ENCODE measurements at regions not wholly inside any gene's neighbourhood (a gene's known extent, or its start where the extent isn't known, plus 50 kb on each side); places are given as distances from the start of the nearest gene placed in this dataset.
"Not testable (repeated sequence)": the region's sequence is repeated elsewhere in the genome, so short reads cannot be mapped to it uniquely, and the experiment has no call there.

DNA sequence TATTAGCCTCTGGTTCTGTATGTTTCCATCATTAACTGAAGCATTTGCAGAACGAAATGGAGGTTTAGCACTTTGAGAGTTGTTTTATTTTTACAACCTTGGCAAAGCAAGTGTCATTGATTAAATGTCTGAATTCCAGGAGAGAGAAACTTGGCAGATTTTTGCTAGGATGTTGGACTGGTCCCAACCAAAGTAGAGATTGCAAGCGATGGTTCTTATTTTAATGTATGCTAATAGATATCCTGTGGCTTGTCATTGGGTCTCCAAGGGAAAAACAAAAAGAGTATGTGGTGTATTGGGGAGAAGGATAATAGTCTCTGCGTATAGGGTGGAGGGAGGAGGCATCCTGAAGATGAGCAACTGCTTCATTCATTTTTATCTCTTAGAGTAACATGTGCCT is 457.2 kb upstream of the RUNX1 start:
- H3K36me3 Mint-ChIP-seq (ENCODE audit: low read depth), result no peaks in the 10 kb centered on the region
- POLR2A ChIA-PET, result no interaction called here
- TF ChIP-seq, protein P1, sequence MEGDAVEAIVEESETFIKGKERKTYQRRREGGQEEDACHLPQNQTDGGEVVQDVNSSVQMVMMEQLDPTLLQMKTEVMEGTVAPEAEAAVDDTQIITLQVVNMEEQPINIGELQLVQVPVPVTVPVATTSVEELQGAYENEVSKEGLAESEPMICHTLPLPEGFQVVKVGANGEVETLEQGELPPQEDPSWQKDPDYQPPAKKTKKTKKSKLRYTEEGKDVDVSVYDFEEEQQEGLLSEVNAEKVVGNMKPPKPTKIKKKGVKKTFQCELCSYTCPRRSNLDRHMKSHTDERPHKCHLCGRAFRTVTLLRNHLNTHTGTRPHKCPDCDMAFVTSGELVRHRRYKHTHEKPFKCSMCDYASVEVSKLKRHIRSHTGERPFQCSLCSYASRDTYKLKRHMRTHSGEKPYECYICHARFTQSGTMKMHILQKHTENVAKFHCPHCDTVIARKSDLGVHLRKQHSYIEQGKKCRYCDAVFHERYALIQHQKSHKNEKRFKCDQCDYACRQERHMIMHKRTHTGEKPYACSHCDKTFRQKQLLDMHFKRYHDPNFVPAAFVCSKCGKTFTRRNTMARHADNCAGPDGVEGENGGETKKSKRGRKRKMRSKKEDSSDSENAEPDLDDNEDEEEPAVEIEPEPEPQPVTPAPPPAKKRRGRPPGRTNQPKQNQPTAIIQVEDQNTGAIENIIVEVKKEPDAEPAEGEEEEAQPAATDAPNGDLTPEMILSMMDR (IDR thresholded peaks at IDR 0.05), result no peak
- no peak overlapping the region for H3K27ac Mint-ChIP-seq
- no peak for ATAC-seq (ENCODE audit: low read depth)
- no peaks in the 10 kb centered on the region for H3K9me3 Mint-ChIP-seq
- CTCF ChIA-PET, result no interaction called here
- no peak for DNase-seq
- H3K4me1 Mint-ChIP-seq, result peaks cover 14% of the 10 kb centered on the region
- H3K27me3 Mint-ChIP-seq, result peaks cover 23% of the 10 kb centered on the region
- intact Hi-C loops (cut with micrococcal nuclease), result loop anchor here (2.0 kb wide), 1 partner anchor 18 kb away; no protein-coding TSS in a partner anchor
- H3K4me3 Mint-ChIP-seq, result no peak overlapping the region

DNA sequence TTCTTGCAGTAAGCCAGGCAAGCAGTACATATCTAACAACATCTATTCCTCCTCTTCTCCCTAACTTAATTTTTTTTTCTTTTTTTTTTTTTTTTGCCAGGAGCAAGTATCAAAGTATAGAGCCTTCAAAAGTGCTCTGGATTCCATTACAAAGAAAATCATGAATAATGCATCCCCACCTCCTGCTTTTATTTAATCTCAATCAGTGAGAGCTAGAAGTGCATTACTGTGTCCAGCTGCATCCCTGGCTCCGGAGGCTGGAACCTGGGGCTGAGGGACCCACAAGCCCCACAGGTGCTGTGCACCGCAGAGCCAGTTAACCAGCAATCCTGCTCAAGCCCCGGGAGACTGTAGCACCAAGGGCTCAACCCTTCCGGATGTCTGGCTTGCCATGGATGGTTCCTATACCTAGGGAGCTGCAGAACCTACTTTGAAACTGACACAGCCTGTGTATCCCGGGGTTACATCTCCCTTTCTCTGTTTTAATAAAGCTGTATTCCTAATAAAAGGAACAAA is 455.9 kb upstream of the RUNX1 start:
- TF ChIP-seq, protein P1 (IDR thresholded peaks at IDR 0.05), result no peak
- Mint-ChIP-seq H3K27ac (no peak overlapping the region), H3K36me3 (ENCODE audit: low read depth) (no peaks in the 10 kb centered on the region), H3K27me3 (peaks cover 26% of the 10 kb centered on the region), H3K4me3 (no peak overlapping the region), H3K9me3 (no peaks in the 10 kb centered on the region), H3K4me1 (peaks cover 14% of the 10 kb centered on the region)
- intact Hi-C loops (cut with micrococcal nuclease), result no loop called here
- ChIA-PET CTCF (no interaction called here), POLR2A (interaction anchor here (0.6 kb wide), 1 partner anchor 458 kb away, joined by 6 read pairs; no protein-coding TSS in a partner anchor)
- ATAC-seq (ENCODE audit: low read depth), result no peak
- DNase-seq, result no peak

DNA sequence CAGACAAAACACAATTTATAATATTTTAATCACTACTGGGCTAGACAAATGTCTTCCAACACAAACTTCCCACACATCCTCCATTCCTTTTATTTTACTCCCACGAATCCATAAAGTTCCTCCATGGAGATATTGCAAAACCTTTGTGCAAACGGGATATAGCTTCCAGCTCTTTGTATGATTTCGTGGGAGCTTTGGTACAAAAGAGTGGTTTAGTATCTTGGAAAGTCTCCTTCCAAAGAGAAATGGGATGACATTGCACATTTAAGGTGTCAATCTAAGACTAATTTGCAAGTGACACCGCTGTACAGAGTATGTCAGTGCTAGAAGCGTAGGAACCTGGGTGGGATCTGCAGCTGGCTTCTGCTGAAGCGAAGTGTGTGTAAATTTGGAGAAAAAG is 455.2 kb upstream of the RUNX1 start:
- Mint-ChIP-seq H3K27me3 (peaks cover 26% of the 10 kb centered on the region), H3K27ac (no peak overlapping the region), H3K36me3 (ENCODE audit: low read depth) (no peaks in the 10 kb centered on the region), H3K9me3 (no peaks in the 10 kb centered on the region), H3K4me1 (peaks cover 14% of the 10 kb centered on the region), H3K4me3 (no peak overlapping the region)
- ATAC-seq (ENCODE audit: low read depth), result no peak
- intact Hi-C loops (cut with micrococcal nuclease), result no loop called here
- POLR2A ChIA-PET, result interaction anchor here (0.6 kb wide), 1 partner anchor 457 kb away, joined by 6 read pairs; no protein-coding TSS in a partner anchor
- TF ChIP-seq, protein P1 (IDR thresholded peaks at IDR 0.05), result no peak
- no peak for DNase-seq
- CTCF ChIA-PET, result no interaction called here

DNA sequence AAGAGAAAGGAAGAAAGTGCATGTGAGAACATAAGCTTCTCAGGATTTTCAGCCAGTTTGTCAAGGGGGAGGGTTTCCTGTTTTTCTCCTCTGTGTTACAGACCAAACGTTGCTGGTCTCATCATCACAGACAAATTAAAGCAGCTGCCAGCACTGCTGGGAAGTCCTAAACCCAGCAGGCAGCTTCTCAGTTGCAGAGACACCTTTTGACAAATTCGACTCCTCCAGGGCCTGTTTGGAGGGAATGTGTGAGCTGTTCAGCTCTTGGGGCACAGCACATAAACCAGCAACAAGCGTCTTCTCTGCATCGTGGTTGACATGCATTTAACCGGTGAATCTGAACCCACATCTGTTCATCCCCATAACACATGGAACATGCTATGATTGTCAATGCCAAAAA is 454.6 kb upstream of the RUNX1 start:
- TF ChIP-seq, protein P1 (IDR thresholded peaks at IDR 0.05), result no peak
- H3K4me3 Mint-ChIP-seq, result no peak overlapping the region
- intact Hi-C loops (cut with micrococcal nuclease), result no loop called here
- DNase-seq (no peak), ATAC-seq (ENCODE audit: low read depth) (no peak)
- peaks cover 11% of the 10 kb centered on the region for H3K4me1 Mint-ChIP-seq
- H3K27me3 Mint-ChIP-seq, result peaks cover 26% of the 10 kb centered on the region
- H3K9me3 Mint-ChIP-seq, result no peaks in the 10 kb centered on the region
- H3K36me3 Mint-ChIP-seq (ENCODE audit: low read depth), result no peaks in the 10 kb centered on the region
- ChIA-PET CTCF (no interaction called here), POLR2A (no interaction called here)
- no peak overlapping the region for H3K27ac Mint-ChIP-seq

DNA sequence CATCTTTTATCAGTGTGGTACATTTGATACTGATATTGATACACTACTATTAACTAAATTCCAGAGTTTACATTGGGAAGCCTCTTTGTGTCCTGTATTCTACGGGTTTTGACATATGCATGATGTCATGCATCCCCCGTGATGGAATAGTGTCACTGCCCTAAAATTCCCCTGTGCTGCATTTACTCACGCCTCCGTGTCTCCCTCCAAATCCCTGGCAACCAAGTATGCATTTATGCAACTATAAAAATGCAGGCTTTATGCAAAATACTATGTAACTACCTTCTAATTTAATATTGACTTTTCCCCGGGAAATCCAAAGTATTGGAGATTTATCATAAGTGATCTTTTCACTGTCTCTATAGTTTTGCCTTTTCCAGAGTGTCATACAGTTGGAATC is 453.7 kb upstream of the RUNX1 start:
- Mint-ChIP-seq H3K4me3 (no peak overlapping the region), H3K27ac (no peak overlapping the region), H3K4me1 (peaks cover 11% of the 10 kb centered on the region), H3K9me3 (no peaks in the 10 kb centered on the region), H3K27me3 (peaks cover 26% of the 10 kb centered on the region), H3K36me3 (ENCODE audit: low read depth) (no peaks in the 10 kb centered on the region)
- TF ChIP-seq, protein P1 (IDR thresholded peaks at IDR 0.05), result no peak
- ChIA-PET POLR2A (no interaction called here), CTCF (no interaction called here)
- ATAC-seq (ENCODE audit: low read depth) (no peak), DNase-seq (no peak)
- intact Hi-C loops (cut with micrococcal nuclease), result no loop called here

DNA sequence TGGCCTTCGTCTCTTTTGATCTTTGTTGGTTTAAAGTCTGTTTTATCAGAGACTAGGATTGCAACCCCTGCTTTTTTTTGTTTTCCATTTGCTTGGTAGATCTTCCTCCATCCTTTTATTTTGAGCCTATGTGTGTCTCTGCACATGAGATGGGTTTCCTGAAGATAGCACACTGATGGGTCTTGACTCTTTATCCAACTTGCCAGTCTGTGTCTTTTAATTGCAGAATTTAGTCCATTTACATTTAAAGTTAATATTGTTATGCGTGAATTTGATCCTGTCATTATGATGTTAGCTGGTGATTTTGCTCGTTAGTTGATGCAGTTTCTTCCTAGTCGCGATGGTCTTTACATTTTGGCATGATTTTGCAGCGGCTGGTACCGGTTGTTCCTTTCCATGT is 448.4 kb upstream of the RUNX1 start:
- CTCF ChIA-PET; intact Hi-C loops (cut with micrococcal nuclease); DNase-seq; ATAC-seq (ENCODE audit: low read depth); H3K27ac Mint-ChIP-seq; H3K4me1 Mint-ChIP-seq; H3K4me3 Mint-ChIP-seq; H3K27me3 Mint-ChIP-seq; POLR2A ChIA-PET; H3K36me3 Mint-ChIP-seq (ENCODE audit: low read depth); H3K9me3 Mint-ChIP-seq: not testable (repeated sequence)

Data from activated B cell treated with CpG ODN at 0.5 μM for 24 hours (primary cell).